HFF-Myc (cell line): ENCODE measurements at regions not wholly inside any gene's neighbourhood (a gene's known extent, or its start where the extent isn't known, plus 50 kb on each side); places are given as distances from the start of the nearest gene placed in this dataset.

Experiments used
- DNase-seq: peaks from one replicate; pipeline ENCODE4 v3.0.0-alpha.2; 2011; ENCODE audit warnings: low read depth; ENCODE audit errors: extremely low read depth
- H3K4me3 ChIP-seq: replicated peaks from 2 replicates; pipeline ENCODE4 v1.5.1; 2011; ENCODE audit warnings: low read depth, mild to moderate bottlenecking, control low read depth, low read length
- CTCF ChIP-seq: IDR thresholded peaks from 2 replicates; pipeline ENCODE4 v1.5.1; 2012; ENCODE audit warnings: mild to moderate bottlenecking, low read depth, low read length, control low read depth; ENCODE audit errors: missing control alignments

- TF ChIP-seq CTCF, result no peak
- no peak overlapping the region for H3K4me3 ChIP-seq
- no peak for DNase-seq
These were observed 92.5 kb downstream of the KCNF1 start for GRCh38 chr2:11004199-11004598.

GRCh38 chr2:11005032-11005431 lies 93.3 kb downstream of the KCNF1 start:
- H3K4me3 ChIP-seq, result no peak overlapping the region
- DNase-seq, result no peak
- no peak for TF ChIP-seq CTCF

DNA sequence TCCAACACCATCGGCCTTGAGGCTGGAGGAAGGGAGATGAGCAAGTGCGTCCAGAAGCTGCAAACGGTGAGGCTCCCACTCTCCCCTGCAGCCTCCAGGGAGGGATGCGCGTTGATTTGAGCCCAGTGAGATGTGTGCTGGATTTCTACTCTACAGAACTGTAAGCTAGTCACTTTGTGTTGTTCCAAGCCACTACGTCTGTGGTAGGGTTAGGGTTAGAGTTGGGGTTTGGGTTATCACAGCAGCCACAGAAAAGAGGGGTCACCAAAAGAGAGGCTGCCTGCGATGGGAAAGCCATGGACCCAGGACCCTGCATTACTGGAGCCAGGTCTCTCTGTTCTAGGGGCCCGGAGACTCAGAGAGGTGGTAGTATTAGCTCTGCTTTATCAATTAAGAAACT lies 94.5 kb downstream of the KCNF1 start:
- DNase-seq, result no peak
- H3K4me3 ChIP-seq, result no peak overlapping the region
- TF ChIP-seq CTCF, result no peak

DNA sequence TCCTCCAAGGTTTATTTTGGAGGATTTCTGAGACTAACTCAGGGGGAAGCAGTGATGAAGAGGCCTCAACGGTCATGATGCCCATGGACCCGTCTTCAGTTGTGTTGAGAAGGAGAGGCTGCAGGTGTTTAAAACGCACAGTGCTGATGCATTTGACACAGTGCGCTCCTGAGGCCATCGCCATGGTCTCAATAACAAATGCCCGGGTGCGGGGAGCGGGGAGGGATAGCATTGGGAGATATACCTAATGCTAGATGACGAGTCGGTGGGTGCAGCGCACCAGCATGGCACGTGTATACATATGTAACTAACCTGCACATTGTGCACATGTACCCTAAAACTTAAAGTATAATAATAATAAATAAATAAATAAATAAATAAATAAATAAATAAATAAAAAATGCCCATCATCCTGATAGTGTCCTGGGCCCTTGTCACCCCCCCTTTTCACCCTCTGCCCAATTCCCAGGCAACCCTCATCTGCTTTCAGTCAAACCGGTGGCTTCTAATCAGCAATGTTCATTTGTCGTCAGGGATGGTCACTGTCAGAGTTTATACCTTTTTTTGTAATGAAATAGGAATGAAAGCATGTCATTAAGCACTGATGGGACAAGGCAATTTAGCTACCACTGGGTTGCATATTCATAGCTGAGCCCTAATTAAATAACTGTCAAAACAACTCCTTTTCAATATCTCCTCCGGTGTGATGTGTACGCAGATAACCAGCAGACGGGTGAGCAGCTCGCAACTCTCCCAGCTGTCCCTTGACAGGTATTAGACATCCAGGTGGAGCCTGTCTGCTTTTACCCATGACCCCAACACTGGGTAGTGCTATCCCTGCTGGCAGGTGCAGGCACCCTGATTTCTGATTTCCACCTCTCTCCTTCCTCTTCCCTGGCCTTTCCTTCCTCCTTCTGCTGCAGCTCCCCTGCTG lies 95.9 kb downstream of the KCNF1 start:
- DNase-seq, result no peak
- no peak for TF ChIP-seq CTCF
- no peak overlapping the region for H3K4me3 ChIP-seq

GRCh38 chr2:11008773-11009172 lies 97.0 kb downstream of the KCNF1 start:
- TF ChIP-seq CTCF, result no peak
- no peak overlapping the region for H3K4me3 ChIP-seq
- no peak for DNase-seq

DNA sequence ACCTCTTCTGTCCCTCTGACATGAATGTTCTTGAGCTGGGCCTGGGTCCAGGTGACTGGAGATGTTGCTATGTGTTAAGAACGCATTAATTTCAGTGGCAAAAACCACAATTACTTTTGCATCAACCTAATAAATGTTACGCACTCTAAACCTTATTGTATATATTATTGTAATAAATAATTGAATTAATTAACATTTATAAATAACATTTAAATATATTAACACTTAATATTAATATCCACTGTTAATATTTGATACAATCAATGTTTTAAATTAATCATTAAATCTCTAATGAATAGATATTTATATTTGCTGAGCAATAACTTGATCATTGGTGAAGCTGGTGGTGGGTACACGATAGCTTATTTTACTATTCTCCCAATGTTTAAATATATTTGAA lies 97.4 kb downstream of the KCNF1 start:
- TF ChIP-seq CTCF, result no peak

More for the DNA sequence above, 97.4 kb downstream of the KCNF1 start:
- no peak overlapping the region for H3K4me3 ChIP-seq
- no peak for DNase-seq
